ENCODE measurements at regions not wholly inside any gene's neighbourhood (a gene's known extent, or its start where the extent isn't known, plus 50 kb on each side); places are given as distances from the start of the nearest gene placed in this dataset.

- no peak for DNase-seq
Observed at GRCh38 chr4:102441978-102442911, 58.9 kb upstream of the NFKB1 start.

DNA sequence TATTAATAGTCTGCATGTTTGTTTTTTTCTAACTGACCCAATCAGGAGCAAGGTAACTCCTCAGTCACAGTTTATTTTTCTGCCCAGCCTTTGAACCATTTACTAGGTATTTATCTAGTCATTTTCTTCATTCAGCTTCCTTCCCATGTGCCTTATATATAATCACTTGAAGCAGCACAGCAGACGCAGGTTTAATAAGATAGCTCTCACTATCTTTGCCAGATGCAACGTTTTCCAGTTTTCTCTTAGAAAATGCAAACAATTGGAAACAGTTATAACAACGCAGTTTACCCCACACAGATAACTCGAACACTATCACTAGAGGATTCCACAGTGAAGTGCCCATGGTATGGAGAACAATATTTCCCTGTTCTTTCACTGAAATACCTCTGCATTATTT lies 56.4 kb upstream of the NFKB1 start:
- no peak for DNase-seq

GRCh38 chr4:102445213-102445612 lies 55.9 kb upstream of the NFKB1 start:
- no peak for DNase-seq

- no peak for DNase-seq
Observed at GRCh38 chr4:102447413-102447812, 53.7 kb upstream of the NFKB1 start.

GRCh38 chr4:102449751-102450352 lies 51.3 kb upstream of the NFKB1 start:
- DNase-seq = peak; percentile 40

DNA sequence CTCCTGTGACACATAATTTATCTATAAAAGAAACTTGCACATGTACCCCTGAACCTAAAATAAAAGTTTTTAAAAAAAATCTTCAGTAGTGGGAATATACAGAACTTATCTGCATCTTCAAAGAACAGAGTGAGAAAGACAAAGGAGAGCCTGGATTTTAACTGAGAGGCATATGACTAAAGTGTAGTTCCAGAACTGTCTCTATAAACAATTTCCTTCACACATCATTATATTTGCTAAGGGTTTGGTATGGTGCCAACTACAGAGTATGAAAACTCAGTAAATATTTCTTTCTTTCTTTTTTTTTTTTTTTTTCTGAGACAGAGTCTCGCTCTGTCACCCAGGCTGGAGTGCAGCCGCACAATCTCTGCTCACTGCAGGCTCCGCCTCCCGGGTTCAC lies 49.9 kb upstream of the NFKB1 start:
- no peak for DNase-seq
